HL-60 (cell line): ENCODE measurements at regions not wholly inside any gene's neighbourhood (a gene's known extent, or its start where the extent isn't known, plus 50 kb on each side); places are given as distances from the start of the nearest gene placed in this dataset.

Experiments
- DNase-seq, 2 experiments: peaks; one replicate each; pipeline ENCODE4 v3.0.0-alpha.2; 2010 to 2020; ENCODE audit warnings: low read depth in 1 of 2, low spot score in 1 of 2
- H3K27ac ChIP-seq: fragments of 250-450 bp; sonication (Bioruptor Pico); replicated peaks from 2 replicates; pipeline ENCODE4 v1.5.1; 2020; ENCODE audit warnings: mild to moderate bottlenecking, moderate library complexity
- H3K27me3 ChIP-seq: fragments of 250-450 bp; sonication (Bioruptor Pico); 2 replicates; pipeline ENCODE4 v1.5.1; 2021; ENCODE audit warnings: mild to moderate bottlenecking, moderate library complexity; ENCODE audit not compliant: insufficient read depth, poor library complexity, severe bottlenecking
- H3K4me3 ChIP-seq: replicated peaks from 2 replicates; pipeline ENCODE4 v1.5.1; 2011; ENCODE audit warnings: mild to moderate bottlenecking, control low read depth, low read length; ENCODE audit not compliant: insufficient read depth
- GABPA ChIP-seq: IDR thresholded peaks from 2 replicates; pipeline ENCODE4 v1.6.1; 2012; ENCODE audit warnings: low read depth
- POLR2AphosphoS5 ChIP-seq: IDR thresholded peaks from 2 replicates; pipeline ENCODE4 v1.6.1; 2012; ENCODE audit warnings: low read depth
- SPI1 ChIP-seq: IDR thresholded peaks from 2 replicates; pipeline ENCODE4 v1.6.1; 2012; ENCODE audit warnings: low read depth, mild to moderate bottlenecking, borderline replicate concordance
- TF ChIP-seq, protein P1 (sequence below): IDR thresholded peaks from one replicate; pipeline ENCODE4 v1.5.1; 2011; ENCODE audit warnings: low read length, control low read depth, inconsistent platforms; ENCODE audit not compliant: insufficient read depth
- TF ChIP-seq, protein P2 (sequence below): IDR thresholded peaks from 2 replicates; pipeline ENCODE4 v1.6.1; 2012; ENCODE audit warnings: low read depth; ENCODE audit not compliant: insufficient replicate concordance

GRCh38 chr20:55800552-55801245, 204.6 kb downstream of the CBLN4 start:
- TF ChIP-seq, protein P1, sequence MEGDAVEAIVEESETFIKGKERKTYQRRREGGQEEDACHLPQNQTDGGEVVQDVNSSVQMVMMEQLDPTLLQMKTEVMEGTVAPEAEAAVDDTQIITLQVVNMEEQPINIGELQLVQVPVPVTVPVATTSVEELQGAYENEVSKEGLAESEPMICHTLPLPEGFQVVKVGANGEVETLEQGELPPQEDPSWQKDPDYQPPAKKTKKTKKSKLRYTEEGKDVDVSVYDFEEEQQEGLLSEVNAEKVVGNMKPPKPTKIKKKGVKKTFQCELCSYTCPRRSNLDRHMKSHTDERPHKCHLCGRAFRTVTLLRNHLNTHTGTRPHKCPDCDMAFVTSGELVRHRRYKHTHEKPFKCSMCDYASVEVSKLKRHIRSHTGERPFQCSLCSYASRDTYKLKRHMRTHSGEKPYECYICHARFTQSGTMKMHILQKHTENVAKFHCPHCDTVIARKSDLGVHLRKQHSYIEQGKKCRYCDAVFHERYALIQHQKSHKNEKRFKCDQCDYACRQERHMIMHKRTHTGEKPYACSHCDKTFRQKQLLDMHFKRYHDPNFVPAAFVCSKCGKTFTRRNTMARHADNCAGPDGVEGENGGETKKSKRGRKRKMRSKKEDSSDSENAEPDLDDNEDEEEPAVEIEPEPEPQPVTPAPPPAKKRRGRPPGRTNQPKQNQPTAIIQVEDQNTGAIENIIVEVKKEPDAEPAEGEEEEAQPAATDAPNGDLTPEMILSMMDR, result no peak
- TF ChIP-seq SPI1 (no peak), POLR2AphosphoS5 (no peak), GABPA (no peak)
- TF ChIP-seq, protein P2, sequence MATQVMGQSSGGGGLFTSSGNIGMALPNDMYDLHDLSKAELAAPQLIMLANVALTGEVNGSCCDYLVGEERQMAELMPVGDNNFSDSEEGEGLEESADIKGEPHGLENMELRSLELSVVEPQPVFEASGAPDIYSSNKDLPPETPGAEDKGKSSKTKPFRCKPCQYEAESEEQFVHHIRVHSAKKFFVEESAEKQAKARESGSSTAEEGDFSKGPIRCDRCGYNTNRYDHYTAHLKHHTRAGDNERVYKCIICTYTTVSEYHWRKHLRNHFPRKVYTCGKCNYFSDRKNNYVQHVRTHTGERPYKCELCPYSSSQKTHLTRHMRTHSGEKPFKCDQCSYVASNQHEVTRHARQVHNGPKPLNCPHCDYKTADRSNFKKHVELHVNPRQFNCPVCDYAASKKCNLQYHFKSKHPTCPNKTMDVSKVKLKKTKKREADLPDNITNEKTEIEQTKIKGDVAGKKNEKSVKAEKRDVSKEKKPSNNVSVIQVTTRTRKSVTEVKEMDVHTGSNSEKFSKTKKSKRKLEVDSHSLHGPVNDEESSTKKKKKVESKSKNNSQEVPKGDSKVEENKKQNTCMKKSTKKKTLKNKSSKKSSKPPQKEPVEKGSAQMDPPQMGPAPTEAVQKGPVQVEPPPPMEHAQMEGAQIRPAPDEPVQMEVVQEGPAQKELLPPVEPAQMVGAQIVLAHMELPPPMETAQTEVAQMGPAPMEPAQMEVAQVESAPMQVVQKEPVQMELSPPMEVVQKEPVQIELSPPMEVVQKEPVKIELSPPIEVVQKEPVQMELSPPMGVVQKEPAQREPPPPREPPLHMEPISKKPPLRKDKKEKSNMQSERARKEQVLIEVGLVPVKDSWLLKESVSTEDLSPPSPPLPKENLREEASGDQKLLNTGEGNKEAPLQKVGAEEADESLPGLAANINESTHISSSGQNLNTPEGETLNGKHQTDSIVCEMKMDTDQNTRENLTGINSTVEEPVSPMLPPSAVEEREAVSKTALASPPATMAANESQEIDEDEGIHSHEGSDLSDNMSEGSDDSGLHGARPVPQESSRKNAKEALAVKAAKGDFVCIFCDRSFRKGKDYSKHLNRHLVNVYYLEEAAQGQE, result no peak
- no peak overlapping the region for H3K27ac ChIP-seq
- DNase-seq, result no peak
- no peak overlapping the region for H3K4me3 ChIP-seq
- H3K27me3 ChIP-seq, result peaks cover 4% of the 10 kb centered on the region

- TF ChIP-seq, protein P2, result no peak
- TF ChIP-seq, protein P1, result no peak
- TF ChIP-seq GABPA (no peak), POLR2AphosphoS5 (no peak), SPI1 (no peak)
- Histone ChIP-seq H3K4me3 (no peak overlapping the region), H3K27ac (no peak overlapping the region), H3K27me3 (peaks cover 4% of the 10 kb centered on the region)
- DNase-seq, result no peak
Measured at GRCh38 chr20:55793986-55794385, 211.3 kb downstream of the CBLN4 start.

DNA sequence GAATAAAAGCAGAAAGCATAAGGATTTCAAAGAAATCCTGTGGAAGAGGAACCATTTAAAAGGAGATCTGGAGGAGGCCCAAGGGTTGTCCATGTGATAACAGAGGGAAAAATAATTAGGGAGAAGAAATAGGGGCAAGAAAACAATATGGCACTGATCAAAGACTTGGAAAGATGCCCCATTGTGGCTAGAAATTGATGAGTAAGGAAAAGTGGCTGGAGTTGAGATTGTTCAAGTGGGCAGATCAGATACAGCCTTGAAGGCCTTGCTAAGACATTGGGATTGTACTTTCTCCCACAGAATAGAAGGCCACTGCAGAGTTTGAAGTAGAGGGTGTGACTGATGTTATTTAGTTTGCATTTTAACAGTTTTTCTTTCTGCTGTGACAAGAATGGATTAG, 213.3 kb downstream of the CBLN4 start:
- DNase-seq, result no peak
- no peak overlapping the region for H3K4me3 ChIP-seq
- no peak for TF ChIP-seq POLR2AphosphoS5
- no peak for TF ChIP-seq GABPA
- TF ChIP-seq, protein P1, result no peak
- TF ChIP-seq, protein P2, result no peak
- TF ChIP-seq SPI1, result no peak
- H3K27me3 ChIP-seq, result no peaks in the 10 kb centered on the region
- no peak overlapping the region for H3K27ac ChIP-seq
